ENCODE measurements at regions not wholly inside any gene's neighbourhood (a gene's known extent, or its start where the extent isn't known, plus 50 kb on each side); places are given as distances from the start of the nearest gene placed in this dataset.
A peak's percentile ranks its signal among the peaks of the same experiment; 100 is the strongest.
"Not testable (repeated sequence)": the region's sequence is repeated elsewhere in the genome, so short reads cannot be mapped to it uniquely, and the experiment has no call there.

- Histone ChIP-seq H3K27ac (no peak overlapping the region), H3K27me3 (replicated peaks) (no peaks in the 10 kb centered on the region), H3K36me3 (replicated peaks) (no peaks in the 10 kb centered on the region), H3K4me3 (ENCODE audit: low read depth, low read length) (no peak overlapping the region)
- DNase-seq, result no peak
- TF ChIP-seq CTCF (IDR thresholded peaks at IDR 0.05; ENCODE audit: low read depth, low read length, missing control alignments), result no peak
- in situ Hi-C loops (cut with HindIII; ENCODE audit: low pct_ligation_motif_present, low sequenced_read_pairs), result no loop called here
Measured at GRCh38 chr1:88324899-88325298, 359.2 kb upstream of the PKN2 start.

GRCh38 chr1:88327391-88328267, 356.4 kb upstream of the PKN2 start:
- in situ Hi-C loops (cut with HindIII; ENCODE audit: low pct_ligation_motif_present, low sequenced_read_pairs), result no loop called here
- Histone ChIP-seq H3K27me3 (replicated peaks) (no peaks in the 10 kb centered on the region), H3K27ac (no peak overlapping the region), H3K4me3 (ENCODE audit: low read depth, low read length) (no peak overlapping the region), H3K36me3 (replicated peaks) (no peaks in the 10 kb centered on the region)
- TF ChIP-seq CTCF (IDR thresholded peaks at IDR 0.05; ENCODE audit: low read depth, low read length, missing control alignments), result no peak
- DNase-seq, result peak; percentile 57

- H3K4me3 ChIP-seq (ENCODE audit: low read depth, low read length), result no peak overlapping the region
- no peak for DNase-seq
- H3K27me3 ChIP-seq (replicated peaks), result no peaks in the 10 kb centered on the region
- no peak overlapping the region for H3K27ac ChIP-seq
- TF ChIP-seq CTCF (IDR thresholded peaks at IDR 0.05; ENCODE audit: low read depth, low read length, missing control alignments), result no peak
- no peaks in the 10 kb centered on the region for H3K36me3 ChIP-seq (replicated peaks)
- in situ Hi-C loops (cut with HindIII; ENCODE audit: low pct_ligation_motif_present, low sequenced_read_pairs), result no loop called here
Measured at GRCh38 chr1:88330201-88330600, 353.9 kb upstream of the PKN2 start.

- no peak for TF ChIP-seq CTCF (IDR thresholded peaks at IDR 0.05; ENCODE audit: low read depth, low read length, missing control alignments)
- in situ Hi-C loops (cut with HindIII; ENCODE audit: low pct_ligation_motif_present, low sequenced_read_pairs), result no loop called here
- no peak overlapping the region for H3K4me3 ChIP-seq (ENCODE audit: low read depth, low read length)
- H3K36me3 ChIP-seq (replicated peaks), result no peaks in the 10 kb centered on the region
- H3K27me3 ChIP-seq (replicated peaks), result no peaks in the 10 kb centered on the region
- no peak overlapping the region for H3K27ac ChIP-seq
- DNase-seq, result no peak
Measured at GRCh38 chr1:88333086-88333695, 350.9 kb upstream of the PKN2 start.

- in situ Hi-C loops (cut with HindIII; ENCODE audit: low pct_ligation_motif_present, low sequenced_read_pairs), result no loop called here
- no peak for TF ChIP-seq CTCF (IDR thresholded peaks at IDR 0.05; ENCODE audit: low read depth, low read length, missing control alignments)
- no peak overlapping the region for H3K4me3 ChIP-seq (ENCODE audit: low read depth, low read length)
- H3K27me3 ChIP-seq (replicated peaks), result no peaks in the 10 kb centered on the region
- no peak for DNase-seq
- no peaks in the 10 kb centered on the region for H3K36me3 ChIP-seq (replicated peaks)
- no peak overlapping the region for H3K27ac ChIP-seq
Measured at GRCh38 chr1:88341447-88341846, 342.6 kb upstream of the PKN2 start.

- H3K36me3 ChIP-seq (replicated peaks); H3K27ac ChIP-seq; H3K27me3 ChIP-seq (replicated peaks); in situ Hi-C loops (cut with HindIII; ENCODE audit: low pct_ligation_motif_present, low sequenced_read_pairs); DNase-seq; H3K4me3 ChIP-seq (ENCODE audit: low read depth, low read length): not testable (repeated sequence)
Measured at GRCh38 chr1:88342081-88342480, 342.0 kb upstream of the PKN2 start.

All from brain microvascular endothelial cell (primary cell).